ENCODE measurements at regions not wholly inside any gene's neighbourhood (a gene's known extent, or its start where the extent isn't known, plus 50 kb on each side); places are given as distances from the start of the nearest gene placed in this dataset.

DNA sequence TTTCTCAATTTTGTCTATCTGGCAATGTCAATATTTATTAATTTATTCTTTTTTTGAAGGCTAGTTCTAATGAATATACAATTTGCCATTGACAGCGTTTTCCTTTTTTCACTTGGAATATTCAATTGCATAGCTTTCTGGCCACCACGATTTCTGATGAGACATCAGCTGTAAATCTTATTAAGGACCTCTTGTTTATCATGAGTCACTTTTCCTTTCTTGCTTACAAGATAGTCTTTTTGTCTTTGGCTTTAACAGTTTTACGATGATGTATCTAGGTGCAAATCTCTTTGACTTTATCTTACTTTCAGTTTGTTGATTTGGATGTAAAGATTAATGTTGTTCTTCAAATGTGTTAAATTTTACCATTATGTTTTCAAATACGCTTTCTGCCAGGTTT lies 991.6 kb upstream of the SLC10A2 start:
- no peak for DNase-seq

DNA sequence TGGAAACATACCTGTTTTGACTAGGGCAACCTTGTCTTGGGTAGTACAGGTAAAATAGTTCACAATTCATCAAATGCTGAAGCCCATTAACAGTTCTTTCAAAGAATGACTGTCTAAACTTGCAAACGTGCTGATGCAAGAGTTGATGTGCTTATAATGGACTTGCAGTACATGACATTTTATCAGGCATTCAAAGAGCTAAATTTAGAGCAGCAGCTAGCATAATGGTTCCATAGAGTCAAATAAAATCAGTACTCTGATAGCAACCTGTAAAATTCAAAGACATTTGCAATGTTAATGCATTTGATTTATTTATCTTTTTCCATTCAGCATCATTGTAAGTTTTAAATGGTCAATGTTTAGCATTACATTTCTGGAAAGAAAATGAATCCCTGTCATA lies 979.7 kb upstream of the SLC10A2 start:
- no peak for DNase-seq

DNA sequence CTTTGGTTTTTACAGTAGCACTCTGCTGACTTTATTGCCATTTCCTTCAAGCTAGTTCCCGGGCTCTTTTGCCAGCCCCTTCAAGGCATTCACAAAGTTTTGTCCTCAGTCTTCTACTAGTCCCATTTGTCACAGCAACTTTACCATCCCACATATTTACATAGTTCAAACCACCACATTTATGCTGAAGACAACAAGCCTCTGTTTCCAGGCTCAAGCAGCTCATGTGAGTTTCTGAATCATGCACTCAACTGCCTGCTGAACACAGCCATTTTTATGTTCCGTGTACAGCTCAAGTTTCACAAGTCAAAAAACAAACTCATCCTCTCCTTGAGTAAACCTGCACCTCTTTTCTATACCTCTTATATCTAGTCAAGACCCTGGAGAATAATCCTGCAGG lies 977.0 kb upstream of the SLC10A2 start:
- DNase-seq: no peak

- no peak for DNase-seq
These were observed 968.7 kb upstream of the SLC10A2 start for GRCh38 chr13:104034891-104035290.

GRCh38 chr13:104025303-104025702 lies 959.1 kb upstream of the SLC10A2 start:
- no peak for DNase-seq

- DNase-seq: no peak
These were observed 958.4 kb upstream of the SLC10A2 start for GRCh38 chr13:104024416-104025170.

GRCh38 chr13:104021806-104022397 lies 955.7 kb upstream of the SLC10A2 start:
- no peak for DNase-seq

GRCh38 chr13:104017317-104017716 lies 951.1 kb upstream of the SLC10A2 start:
- DNase-seq: no peak

GRCh38 chr13:104015646-104016396 lies 949.6 kb upstream of the SLC10A2 start:
- no peak for DNase-seq

DNA sequence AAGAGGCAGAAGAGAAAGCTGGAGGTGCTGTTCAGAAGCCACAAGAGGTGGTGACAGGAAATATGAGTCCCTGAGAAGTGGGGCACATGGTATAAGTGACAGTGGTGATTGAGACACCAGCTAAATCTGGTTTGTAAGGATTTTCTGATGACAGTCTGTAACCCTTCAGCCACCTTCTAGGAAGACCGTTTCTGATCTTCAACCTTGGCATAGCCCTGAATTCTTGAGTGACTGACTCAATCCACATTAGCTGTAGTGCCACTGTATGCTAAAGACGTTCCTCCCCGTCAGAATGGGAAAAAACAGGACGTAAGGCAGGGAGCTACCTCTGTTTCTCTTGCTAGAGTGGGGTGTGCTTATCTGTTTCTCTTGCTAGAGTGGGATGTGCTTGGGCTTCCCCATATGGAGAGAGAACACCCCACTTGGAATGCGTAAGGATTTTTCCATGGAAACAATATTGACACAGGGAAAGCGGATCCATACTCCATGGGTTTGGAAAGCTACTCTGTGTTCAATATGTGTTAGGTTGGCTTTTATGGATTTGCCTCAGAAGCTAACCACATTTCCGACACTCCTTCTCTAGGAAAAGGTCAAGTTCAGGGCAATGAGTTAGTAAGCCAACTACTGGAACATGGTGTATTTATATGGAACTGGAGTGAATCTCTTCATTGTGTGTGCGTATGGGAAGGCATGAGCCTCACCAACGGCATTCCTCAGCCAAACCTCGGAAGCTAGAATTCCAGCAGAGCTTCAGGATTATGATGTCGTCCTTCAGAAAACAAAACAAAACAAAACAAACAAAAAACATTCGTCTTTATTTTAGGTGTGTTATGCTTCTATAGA lies 948.8 kb upstream of the SLC10A2 start:
- DNase-seq: no peak

GRCh38 chr13:104011505-104012241 lies 945.5 kb upstream of the SLC10A2 start:
- DNase-seq: no peak

- peak; percentile 96 for DNase-seq
These were observed 942.6 kb upstream of the SLC10A2 start for GRCh38 chr13:104008541-104009435.

DNA sequence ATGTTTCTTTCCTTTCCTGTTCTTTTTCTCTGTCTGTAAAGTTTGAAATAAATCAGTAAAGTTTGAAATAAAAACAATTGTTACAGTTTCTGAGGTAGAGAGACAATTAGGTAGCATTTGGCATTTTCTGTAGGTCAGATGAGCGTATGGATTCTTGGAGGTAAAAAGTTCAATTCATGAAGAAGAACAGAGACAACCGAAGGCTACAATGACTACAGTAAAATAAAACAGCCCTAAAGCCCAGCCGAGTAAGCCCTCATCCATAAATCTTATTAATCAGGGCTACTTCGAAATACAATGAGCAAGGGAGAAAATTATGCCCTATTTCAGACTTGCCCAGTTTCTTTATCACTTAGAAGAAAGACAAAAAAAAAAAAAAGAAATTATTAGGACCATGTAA lies 941.9 kb upstream of the SLC10A2 start:
- no peak for DNase-seq

DNA sequence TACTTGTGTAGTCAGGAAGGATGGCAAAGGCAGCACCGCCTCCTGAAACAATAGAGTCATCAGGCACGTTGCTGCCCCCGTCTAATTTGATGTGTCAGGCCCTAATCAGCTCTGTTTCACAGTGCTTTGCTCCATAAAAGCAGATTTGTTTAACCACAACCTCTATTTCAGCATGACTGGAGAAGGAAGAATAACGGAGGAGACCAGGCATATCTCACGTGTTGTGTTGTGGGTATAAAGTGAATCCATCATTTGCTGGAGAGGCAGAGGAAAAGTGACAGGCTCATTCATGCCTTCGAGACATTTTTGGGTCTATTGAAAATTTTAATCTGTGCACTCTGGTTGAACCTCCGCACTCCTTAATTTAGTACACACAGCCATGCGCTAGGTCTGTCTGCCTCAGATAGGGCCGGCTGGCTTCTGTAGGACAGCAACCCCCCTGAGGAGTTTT lies 940.4 kb upstream of the SLC10A2 start:
- DNase-seq: no peak

DNA sequence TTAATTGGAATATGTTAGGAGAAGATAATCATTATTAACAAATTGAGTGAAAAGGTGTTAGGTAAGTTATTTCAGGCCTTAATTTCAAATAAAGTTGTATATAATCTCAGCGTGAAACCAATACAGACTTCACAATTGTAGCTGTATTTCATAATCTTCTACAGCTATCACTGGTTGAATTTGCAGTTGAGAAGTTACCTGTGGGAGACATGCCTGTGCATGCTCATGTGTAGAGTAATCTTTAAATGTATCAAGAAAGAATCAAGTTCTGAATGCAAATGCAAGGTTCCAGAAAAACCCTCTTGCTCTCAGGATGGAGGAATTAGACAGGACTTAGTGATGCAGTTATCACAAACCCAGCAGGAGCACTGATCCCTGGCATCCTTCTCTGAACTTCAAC lies 938.4 kb upstream of the SLC10A2 start:
- no peak for DNase-seq

- DNase-seq: no peak
These were observed 936.0 kb upstream of the SLC10A2 start for GRCh38 chr13:104002216-104002615.

- no peak for DNase-seq
These were observed 935.5 kb upstream of the SLC10A2 start for GRCh38 chr13:104001766-104002165.

- DNase-seq: no peak
These were observed 930.5 kb upstream of the SLC10A2 start for GRCh38 chr13:103996733-103997132.

GRCh38 chr13:103983948-103984347 lies 917.7 kb upstream of the SLC10A2 start:
- DNase-seq: no peak

GRCh38 chr13:103976371-103976770 lies 910.2 kb upstream of the SLC10A2 start:
- no peak for DNase-seq

DNA sequence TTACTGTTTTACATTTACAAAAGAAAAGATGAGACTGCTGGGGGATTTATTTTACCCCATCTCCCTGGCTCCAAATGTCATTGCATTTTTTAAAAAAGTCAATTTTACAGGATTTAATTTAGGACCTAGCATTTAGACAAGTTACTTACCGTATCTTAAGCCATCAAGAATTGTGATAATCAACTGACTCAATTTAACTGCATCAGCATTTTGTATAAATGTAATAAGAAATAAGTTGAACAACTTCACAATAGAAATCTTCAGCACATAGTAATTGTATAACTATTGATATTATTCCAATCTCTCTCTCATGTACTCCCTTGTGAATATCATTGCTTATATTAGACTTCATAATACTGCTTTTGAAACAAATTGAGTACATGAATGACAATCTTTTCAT lies 907.5 kb upstream of the SLC10A2 start:
- no peak for DNase-seq

All from SHP77 treated with DMSO at 0.1 percent for 48 hours (cell line).